GM10248 (cell line): ENCODE measurements at regions not wholly inside any gene's neighbourhood (a gene's known extent, or its start where the extent isn't known, plus 50 kb on each side); places are given as distances from the start of the nearest gene placed in this dataset.

Experiments
- CTCF ChIA-PET: fragments of 300-600 bp; sonication (Branson Sonifier 250); formaldehyde crosslinking; extraction: SDS; loops from one replicate; lab custom pipeline; 2021; ENCODE audit warnings: antibody characterized with exemption; lab: Yijun Ruan, JAX
- POLR2A ChIA-PET: fragments of 350-650 bp; sonication (Branson Sonifier 250); formaldehyde crosslinking; extraction: SDS; loops from one replicate; lab custom pipeline; 2020; ENCODE audit warnings: antibody characterized with exemption; lab: Yijun Ruan, JAX
- DNase-seq: peaks from one replicate; pipeline ENCODE4 v3.0.0; 2012; ENCODE audit errors: extremely low spot score
- TF ChIP-seq, protein P1 (sequence below): IDR thresholded peaks from 2 replicates; pipeline ENCODE4 v1.5.1; 2012; ENCODE audit warnings: mild to moderate bottlenecking, low read depth; ENCODE audit errors: extremely low read depth, missing control alignments, control extremely low read depth

DNA sequence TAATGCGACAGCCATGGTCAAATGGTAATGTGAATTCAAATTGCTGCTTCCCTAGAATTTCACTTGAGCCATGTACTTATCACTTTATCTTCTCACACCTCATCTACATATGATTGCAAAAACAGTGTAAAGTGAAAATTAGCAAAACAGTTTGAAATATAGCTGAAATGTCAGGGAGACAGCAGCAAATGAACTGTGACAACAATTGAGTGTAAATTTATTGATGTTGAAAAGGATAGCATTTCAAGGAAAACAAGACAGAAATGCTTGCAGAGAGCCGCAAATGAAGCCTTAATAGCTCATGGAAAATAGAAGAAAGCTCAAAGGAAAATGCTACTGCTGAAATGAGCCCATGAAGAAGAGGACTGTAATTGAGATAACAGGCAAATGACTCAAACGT lies 516.2 kb upstream of the POT1 start:
- POLR2A ChIA-PET, result no interaction called here

DNA sequence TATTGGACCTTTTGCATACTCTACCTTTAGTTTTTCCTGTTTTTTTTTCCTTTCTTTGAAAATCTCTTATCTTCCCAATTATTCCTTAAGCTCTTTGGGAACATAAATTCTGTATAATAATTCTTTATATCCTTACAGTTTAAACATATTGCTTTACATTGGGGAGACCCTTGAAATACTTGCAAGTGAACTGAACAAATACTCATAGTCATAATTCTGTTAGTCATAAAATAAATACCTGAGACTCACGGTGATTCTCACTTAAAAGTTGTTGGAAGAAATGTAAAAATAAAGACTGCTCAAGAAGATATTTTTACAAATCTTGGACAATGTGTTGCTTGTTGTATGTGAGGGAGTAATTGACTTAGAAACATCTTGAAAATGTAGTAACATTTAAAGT lies 515.2 kb upstream of the POT1 start:
- TF ChIP-seq, protein P1, sequence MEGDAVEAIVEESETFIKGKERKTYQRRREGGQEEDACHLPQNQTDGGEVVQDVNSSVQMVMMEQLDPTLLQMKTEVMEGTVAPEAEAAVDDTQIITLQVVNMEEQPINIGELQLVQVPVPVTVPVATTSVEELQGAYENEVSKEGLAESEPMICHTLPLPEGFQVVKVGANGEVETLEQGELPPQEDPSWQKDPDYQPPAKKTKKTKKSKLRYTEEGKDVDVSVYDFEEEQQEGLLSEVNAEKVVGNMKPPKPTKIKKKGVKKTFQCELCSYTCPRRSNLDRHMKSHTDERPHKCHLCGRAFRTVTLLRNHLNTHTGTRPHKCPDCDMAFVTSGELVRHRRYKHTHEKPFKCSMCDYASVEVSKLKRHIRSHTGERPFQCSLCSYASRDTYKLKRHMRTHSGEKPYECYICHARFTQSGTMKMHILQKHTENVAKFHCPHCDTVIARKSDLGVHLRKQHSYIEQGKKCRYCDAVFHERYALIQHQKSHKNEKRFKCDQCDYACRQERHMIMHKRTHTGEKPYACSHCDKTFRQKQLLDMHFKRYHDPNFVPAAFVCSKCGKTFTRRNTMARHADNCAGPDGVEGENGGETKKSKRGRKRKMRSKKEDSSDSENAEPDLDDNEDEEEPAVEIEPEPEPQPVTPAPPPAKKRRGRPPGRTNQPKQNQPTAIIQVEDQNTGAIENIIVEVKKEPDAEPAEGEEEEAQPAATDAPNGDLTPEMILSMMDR, result no peak
- ChIA-PET POLR2A (no interaction called here), CTCF (interaction anchor here (1.2 to 2.7 kb wide), 2 partner anchors 11 to 12 kb away, joined by 4 to 12 read pairs; no protein-coding TSS in a partner anchor)
- DNase-seq, result no peak

More for the DNA sequence above, 516.2 kb upstream of the POT1 start:
- no peak for DNase-seq
- CTCF ChIA-PET, result interaction anchor here (0.8 to 2.7 kb wide), 3 partner anchors 10 to 54 kb away, joined by 3 to 12 read pairs (median 3); no protein-coding TSS in a partner anchor
- TF ChIP-seq, protein P1, result no peak

DNA sequence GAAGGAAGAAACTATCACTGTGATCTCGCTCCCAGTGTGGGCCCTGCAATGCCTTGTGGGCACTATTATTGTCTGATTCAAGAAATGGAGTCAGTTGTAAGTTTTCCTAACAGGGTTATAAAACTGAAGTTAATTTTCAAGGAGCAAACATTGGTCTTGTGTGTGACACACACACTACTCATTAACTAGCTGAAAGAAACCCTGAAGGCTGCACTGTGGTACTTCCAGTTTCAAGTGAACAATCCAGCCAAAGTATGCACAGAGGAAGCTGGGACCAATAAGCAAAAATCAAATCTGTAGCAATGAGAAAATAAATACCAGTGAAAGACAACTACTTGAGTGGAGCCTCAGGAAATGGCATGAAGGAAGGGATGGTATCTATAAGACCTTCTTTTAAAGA lies 506.6 kb upstream of the POT1 start:
- CTCF ChIA-PET, result interaction anchor here (1.7 kb wide), 1 partner anchor 32 kb away, joined by 3 read pairs; no protein-coding TSS in a partner anchor
- no peak for DNase-seq
- TF ChIP-seq, protein P1, result no peak
- POLR2A ChIA-PET, result no interaction called here

DNA sequence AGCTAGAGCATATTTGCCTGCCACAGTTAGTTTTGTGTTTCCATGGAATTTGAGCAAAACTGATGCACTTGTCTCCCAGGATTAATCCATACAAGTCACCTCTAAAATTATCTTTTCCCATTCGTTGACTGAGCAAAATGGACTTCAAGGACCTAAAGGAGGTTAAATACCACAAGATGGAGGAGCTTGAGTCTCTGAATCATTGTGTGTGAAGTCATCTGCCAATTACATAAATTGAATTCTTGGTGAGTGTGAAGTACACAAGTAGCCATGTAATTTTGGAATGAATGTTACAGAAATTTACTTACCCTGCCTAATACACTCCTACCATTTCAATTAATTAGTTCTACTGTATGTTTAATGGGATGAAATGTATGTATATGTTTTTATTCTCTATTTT lies 501.7 kb upstream of the POT1 start:
- TF ChIP-seq, protein P1, result no peak
- POLR2A ChIA-PET, result no interaction called here

DNA sequence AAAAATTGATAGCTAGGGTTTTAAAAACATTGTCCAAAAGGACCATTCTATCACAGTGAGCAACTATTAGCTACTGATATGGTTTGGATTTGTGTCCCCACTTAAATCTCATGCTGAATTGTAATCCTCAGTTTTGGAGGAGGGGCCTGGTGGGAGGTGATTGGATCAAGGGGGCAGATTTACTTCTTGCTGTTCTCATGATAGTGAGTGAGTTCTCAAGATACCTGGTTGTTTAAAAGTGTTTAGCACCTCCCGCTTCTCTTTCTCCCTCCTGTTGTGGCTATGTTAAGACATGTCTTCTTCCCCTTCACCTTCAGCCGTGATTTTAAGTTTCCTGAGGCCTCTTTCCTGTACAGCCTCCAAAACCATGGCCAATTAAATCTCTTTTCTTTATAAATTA lies 500.4 kb upstream of the POT1 start:
- CTCF ChIA-PET, result no interaction called here
- TF ChIP-seq, protein P1, result no peak

More for the DNA sequence above, 501.7 kb upstream of the POT1 start:
- no peak for DNase-seq
- CTCF ChIA-PET, result no interaction called here

DNA sequence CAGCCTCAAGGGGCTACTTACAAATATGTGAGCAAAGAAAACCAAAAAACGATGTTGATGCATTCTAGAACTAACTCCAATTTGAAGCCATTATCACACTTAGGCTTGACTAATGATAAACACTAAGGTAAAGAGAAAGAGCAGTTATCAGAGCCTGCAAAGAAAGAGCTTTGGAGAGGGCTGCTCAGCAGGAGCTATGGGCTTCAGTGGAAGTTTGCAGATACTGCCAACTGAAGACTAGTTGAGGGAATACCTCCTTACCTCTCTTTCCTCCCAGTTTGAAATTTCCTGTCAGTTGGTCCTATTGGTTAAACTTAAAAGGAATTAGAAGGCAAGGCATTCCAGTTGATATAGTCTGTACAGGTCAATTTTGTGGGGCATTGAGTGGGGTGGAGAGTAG lies 498.1 kb upstream of the POT1 start:
- DNase-seq, result no peak
- ChIA-PET POLR2A (no interaction called here), CTCF (interaction anchor here (1.1 kb wide), 1 partner anchor 15 kb away, joined by 3 read pairs; no protein-coding TSS in a partner anchor)
- TF ChIP-seq, protein P1, result no peak

More for the DNA sequence above, 500.4 kb upstream of the POT1 start:
- no peak for DNase-seq
- POLR2A ChIA-PET, result no interaction called here
